ENCODE measurements at regions not wholly inside any gene's neighbourhood (a gene's known extent, or its start where the extent isn't known, plus 50 kb on each side); places are given as distances from the start of the nearest gene placed in this dataset.

DNA sequence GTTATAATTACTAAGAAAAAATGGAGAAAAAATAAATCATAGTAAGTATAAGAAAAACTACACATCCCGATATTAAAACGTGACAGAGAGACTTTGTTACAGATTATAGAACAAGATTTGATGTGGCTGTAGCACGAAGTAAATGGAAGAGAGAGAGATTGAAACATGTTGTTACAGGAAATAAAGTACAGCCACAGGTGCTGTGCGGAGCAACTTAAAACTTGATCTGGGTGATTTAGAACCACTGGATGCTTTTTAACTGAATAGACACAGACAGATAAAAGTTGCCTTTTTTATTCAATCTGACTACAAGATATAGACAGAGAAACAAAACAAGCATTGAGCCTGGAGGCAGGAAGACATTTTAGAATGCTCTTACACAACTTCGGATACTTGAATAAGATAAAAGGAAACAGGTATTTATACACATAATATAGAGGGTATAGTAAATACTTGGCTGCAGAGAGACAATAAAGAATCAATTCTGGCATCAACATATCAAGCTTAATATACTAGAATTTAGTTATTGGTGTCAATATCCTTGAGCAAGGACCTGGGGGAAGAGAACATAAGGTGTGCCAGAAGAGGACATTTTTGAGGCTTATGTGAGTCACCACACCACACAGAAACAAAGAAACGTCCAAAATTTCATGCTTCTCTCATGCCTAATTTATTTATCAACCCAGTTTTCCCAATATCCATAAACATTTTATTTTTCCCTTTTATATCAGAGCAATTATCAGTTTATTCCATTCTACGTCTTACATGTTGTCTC is 548.5 kb downstream of the SLITRK1 start:
- 100% methylated on average over 1 of the region's 7 CpGs; no CpG with 5 or more reads in 1 of the 2 experiments for WGBS, 2 experiments (ENCODE audit: extremely low coverage in 2 of 2, insufficient read length in 1 of 2)
- Histone ChIP-seq H4K20me1 (ENCODE audit: insufficient read depth, low read length) (no peaks in the 10 kb centered on the region), H3K79me1 (ENCODE audit: low read depth in 1 of 2, low read length in 2 of 2) (no peaks in the 10 kb centered on the region), H2AK5ac (ENCODE audit: low read depth, low read length) (no peak overlapping the region), H4K5ac (ENCODE audit: low read depth, low read length) (no peak overlapping the region), H3K36me3 (ENCODE audit: control insufficient read depth, insufficient read depth, low read length) (no peaks in the 10 kb centered on the region), H3K9me3 (ENCODE audit: control insufficient read depth, insufficient read depth, low read length) (no peaks in the 10 kb centered on the region), H3K4me2 (ENCODE audit: low read depth, low read length) (no peak overlapping the region), H2BK5ac (ENCODE audit: low read depth, low read length, poor library complexity, severe bottlenecking) (no peak overlapping the region), H3K14ac (replicated peaks; ENCODE audit: low read depth, low read length) (no peak overlapping the region), H2AFZ (replicated peaks; ENCODE audit: low read length, poor library complexity) (no peak overlapping the region), H3K56ac (ENCODE audit: extremely low read depth, insufficient read depth, low read length) (no peak overlapping the region), H3K9ac (ENCODE audit: low read depth, low read length) (no peak overlapping the region), H3K4me3 (ENCODE audit: insufficient read depth, low read depth, low read length) (no peak overlapping the region), H4K91ac (ENCODE audit: insufficient read depth, low read depth, low read length) (no peak overlapping the region), H3K23ac (ENCODE audit: low read depth, low read length) (no peak overlapping the region), H2AK9ac (replicated peaks; ENCODE audit: low read depth, low read length, poor library complexity) (no peak overlapping the region), H3K18ac (ENCODE audit: low read depth, low read length) (no peak overlapping the region), H2BK20ac (ENCODE audit: low read depth, low read length) (no peak overlapping the region), H3K27me3 (ENCODE audit: control insufficient read depth, insufficient read depth, low read length) (no peaks in the 10 kb centered on the region), H3K4me1 (ENCODE audit: control insufficient read depth, insufficient read depth, low read length) (no peaks in the 10 kb centered on the region), H3K4ac (ENCODE audit: low read depth, low read length) (no peak overlapping the region), H3K27ac (ENCODE audit: insufficient read depth, low read length) (no peak overlapping the region), H3K9me1 (ENCODE audit: insufficient read depth, low read length) (no peaks in the 10 kb centered on the region), H2BK120ac (ENCODE audit: low read depth, low read length) (no peak overlapping the region), H4K8ac (ENCODE audit: low read depth in 2 of 2, low read length in 2 of 2) (no peak overlapping the region), H2BK15ac (ENCODE audit: low read depth, low read length) (no peak overlapping the region)
- dilution Hi-C loops (cut with HindIII; ENCODE audit: low sequenced_read_pairs, unreplicated experiment) = no loop called here
- ChIA-PET POLR2A (ENCODE audit: unreplicated experiment) (no interaction called here), CTCF (no interaction called here)
- no TSS peak for BruUV-seq (replicated peaks)
- ATAC-seq (ENCODE audit: low read depth) (no peak), DNase-seq (no peak)
- no peak for TF ChIP-seq RCOR1 (IDR thresholded peaks at IDR 0.05; ENCODE audit: insufficient replicate concordance, low read length)
- TF ChIP-seq CEBPB (IDR thresholded peaks at IDR 0.05; ENCODE audit: low read depth, low read length) = no peak
- TF ChIP-seq MXI1 (IDR thresholded peaks at IDR 0.05; ENCODE audit: borderline replicate concordance, low read depth, low read length) = no peak
- TF ChIP-seq FOS (IDR thresholded peaks at IDR 0.05; ENCODE audit: low read depth, low read length) = no peak
- no peak for TF ChIP-seq MAFK (IDR thresholded peaks at IDR 0.05; ENCODE audit: low read depth, low read length)
- no peak for TF ChIP-seq CHD1 (IDR thresholded peaks at IDR 0.05; ENCODE audit: low read depth, low read length)
- no peak for TF ChIP-seq BHLHE40 (IDR thresholded peaks at IDR 0.05; ENCODE audit: low read depth, low read length)
- TF ChIP-seq MAZ (IDR thresholded peaks at IDR 0.05; ENCODE audit: borderline replicate concordance, low read depth, low read length) = no peak
- TF ChIP-seq NFE2L2 (IDR thresholded peaks at IDR 0.05; ENCODE audit: low read depth, low read length) = no peak
- TF ChIP-seq, protein P1, sequence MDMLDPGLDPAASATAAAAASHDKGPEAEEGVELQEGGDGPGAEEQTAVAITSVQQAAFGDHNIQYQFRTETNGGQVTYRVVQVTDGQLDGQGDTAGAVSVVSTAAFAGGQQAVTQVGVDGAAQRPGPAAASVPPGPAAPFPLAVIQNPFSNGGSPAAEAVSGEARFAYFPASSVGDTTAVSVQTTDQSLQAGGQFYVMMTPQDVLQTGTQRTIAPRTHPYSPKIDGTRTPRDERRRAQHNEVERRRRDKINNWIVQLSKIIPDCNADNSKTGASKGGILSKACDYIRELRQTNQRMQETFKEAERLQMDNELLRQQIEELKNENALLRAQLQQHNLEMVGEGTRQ (IDR thresholded peaks at IDR 0.05; ENCODE audit: low read depth, low read length) = no peak
- no peak for TF ChIP-seq SMC3 (IDR thresholded peaks at IDR 0.05; ENCODE audit: low read depth, low read length)
- TF ChIP-seq, protein P2, sequence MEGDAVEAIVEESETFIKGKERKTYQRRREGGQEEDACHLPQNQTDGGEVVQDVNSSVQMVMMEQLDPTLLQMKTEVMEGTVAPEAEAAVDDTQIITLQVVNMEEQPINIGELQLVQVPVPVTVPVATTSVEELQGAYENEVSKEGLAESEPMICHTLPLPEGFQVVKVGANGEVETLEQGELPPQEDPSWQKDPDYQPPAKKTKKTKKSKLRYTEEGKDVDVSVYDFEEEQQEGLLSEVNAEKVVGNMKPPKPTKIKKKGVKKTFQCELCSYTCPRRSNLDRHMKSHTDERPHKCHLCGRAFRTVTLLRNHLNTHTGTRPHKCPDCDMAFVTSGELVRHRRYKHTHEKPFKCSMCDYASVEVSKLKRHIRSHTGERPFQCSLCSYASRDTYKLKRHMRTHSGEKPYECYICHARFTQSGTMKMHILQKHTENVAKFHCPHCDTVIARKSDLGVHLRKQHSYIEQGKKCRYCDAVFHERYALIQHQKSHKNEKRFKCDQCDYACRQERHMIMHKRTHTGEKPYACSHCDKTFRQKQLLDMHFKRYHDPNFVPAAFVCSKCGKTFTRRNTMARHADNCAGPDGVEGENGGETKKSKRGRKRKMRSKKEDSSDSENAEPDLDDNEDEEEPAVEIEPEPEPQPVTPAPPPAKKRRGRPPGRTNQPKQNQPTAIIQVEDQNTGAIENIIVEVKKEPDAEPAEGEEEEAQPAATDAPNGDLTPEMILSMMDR (conservative IDR thresholded peaks at IDR 0.05; ENCODE audit: low read depth, low read length) = no peak
- TF ChIP-seq RFX5 (IDR thresholded peaks at IDR 0.05; ENCODE audit: low read depth, low read length) = no peak
- no peak for TF ChIP-seq POLR2A (IDR thresholded peaks at IDR 0.05; ENCODE audit: low read depth, low read length)
- TF ChIP-seq, protein P3, sequence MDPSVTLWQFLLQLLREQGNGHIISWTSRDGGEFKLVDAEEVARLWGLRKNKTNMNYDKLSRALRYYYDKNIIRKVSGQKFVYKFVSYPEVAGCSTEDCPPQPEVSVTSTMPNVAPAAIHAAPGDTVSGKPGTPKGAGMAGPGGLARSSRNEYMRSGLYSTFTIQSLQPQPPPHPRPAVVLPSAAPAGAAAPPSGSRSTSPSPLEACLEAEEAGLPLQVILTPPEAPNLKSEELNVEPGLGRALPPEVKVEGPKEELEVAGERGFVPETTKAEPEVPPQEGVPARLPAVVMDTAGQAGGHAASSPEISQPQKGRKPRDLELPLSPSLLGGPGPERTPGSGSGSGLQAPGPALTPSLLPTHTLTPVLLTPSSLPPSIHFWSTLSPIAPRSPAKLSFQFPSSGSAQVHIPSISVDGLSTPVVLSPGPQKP (IDR thresholded peaks at IDR 0.05; ENCODE audit: borderline replicate concordance, low read depth, low read length) = no peak
- TF ChIP-seq RAD21 (IDR thresholded peaks at IDR 0.05; ENCODE audit: low read length) = no peak
- in situ Hi-C loops (cut with MboI; ENCODE audit: low sequenced_read_pairs) = no loop called here
- intact Hi-C loops (cut with micrococcal nuclease) = no loop called here

Measured in IMR-90 (cell line).